Kidney (tissue), 13 donors: ENCODE measurements at regions not wholly inside any gene's neighbourhood (a gene's known extent, or its start where the extent isn't known, plus 50 kb on each side); places are given as distances from the start of the nearest gene placed in this dataset.

Source experiments
- DNase-seq, 5 donors: peaks; one replicate each; pipeline ENCODE4 v3.0.0-alpha.2; 2013 to 2020
- FAIRE-seq: peaks from 2 replicates; lab custom pipeline; 2012; peaks lifted over from hg19 to GRCh38; lab: Jason Lieb, UNC
- H3K27ac ChIP-seq, 2 donors: one replicate each; pipeline ENCODE4 v1.7.0; 2013; ENCODE audit warnings: low read depth in 2 of 2, low read length in 2 of 2, inconsistent platforms in 1 of 2
- H3K27me3 ChIP-seq: one replicate; pipeline ENCODE4 v1.7.1; 2013; ENCODE audit warnings: low read length, inconsistent platforms; ENCODE audit not compliant: control insufficient read depth, insufficient read depth
- H3K36me3 ChIP-seq, 3 donors: one replicate each; pipeline versions ENCODE4 v1.7.0 to v1.7.1; 2013; ENCODE audit warnings: low read length in 3 of 3, control low read depth in 1 of 3, inconsistent platforms in 1 of 3; ENCODE audit not compliant: insufficient read depth in 3 of 3, control insufficient read depth in 2 of 3
- H3K4me1 ChIP-seq, 3 donors: one replicate each; pipeline versions ENCODE4 v1.7.0 to v1.7.1; 2013; ENCODE audit warnings: low read length in 3 of 3, inconsistent platforms in 1 of 3, low read depth in 1 of 3; ENCODE audit not compliant: control insufficient read depth in 2 of 3, insufficient read depth in 2 of 3
- H3K4me3 ChIP-seq, 3 donors: one replicate each; pipeline versions ENCODE4 v1.7.0 to v1.8.1; 2013; ENCODE audit warnings: low read length in 3 of 3, control low read depth in 1 of 3, inconsistent platforms in 1 of 3
- H3K9ac ChIP-seq, 3 donors: one replicate each; pipeline versions ENCODE4 v1.7.0 to v1.7.1; 2013; ENCODE audit warnings: low read length in 3 of 3, control low read depth in 1 of 3, inconsistent platforms in 1 of 3
- H3K9me3 ChIP-seq, 3 donors: one replicate each; pipeline versions ENCODE4 v1.7.0 to v1.7.1; 2013; ENCODE audit warnings: low read length in 3 of 3, control low read depth in 1 of 3, inconsistent platforms in 1 of 3; ENCODE audit not compliant: control insufficient read depth in 2 of 3, insufficient read depth in 1 of 3
- intact Hi-C: fragments of 100-400 bp; cut with DNase I; formaldehyde crosslinking; loops from one replicate; pipeline ENCODE4 v1.11.1; 2022
- TF ChIP-seq, protein P1 (sequence below): IDR thresholded peaks from 3 replicates; pipeline ENCODE4 v1.5.1; 2012; ENCODE audit warnings: mild to moderate bottlenecking, moderate library complexity, borderline replicate concordance; ENCODE audit not compliant: insufficient read depth; ENCODE audit errors: extremely low read depth
- donor health status: control.
- donor health status: control.
- donor health status: control.
- donor health status: control.
- donor health status: control.
- donor health status: DM: yes; HTN: yes; CAD: no.
- donor health status: Normal renal cell carcinoma (clear cell type).

DNA sequence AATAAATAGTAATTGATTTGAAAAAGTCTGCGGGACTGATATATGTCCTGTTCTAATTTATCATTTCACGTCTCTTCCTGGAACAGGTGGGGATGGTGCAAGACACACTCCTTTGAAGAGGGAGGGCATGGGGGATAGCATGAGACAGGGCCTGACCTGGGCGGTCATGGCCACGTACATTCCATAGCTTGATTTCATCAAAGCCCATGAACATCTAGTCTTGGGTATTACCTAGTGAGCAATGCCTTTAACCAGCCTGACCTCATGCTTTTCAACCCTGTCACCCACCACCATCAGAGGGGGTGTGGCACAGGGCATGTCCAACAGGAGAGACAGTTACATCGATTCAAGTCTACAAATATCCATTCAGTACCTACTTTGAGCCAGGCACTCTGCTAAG is 52.3 kb upstream of the HOPX start:
- Histone ChIP-seq H3K27ac (no peak overlapping the region), H3K4me3 (no peak overlapping the region), H3K9ac (no peak overlapping the region), H3K36me3 (no peaks in the 10 kb centered on the region), H3K9me3 (no peaks in the 10 kb centered on the region), H3K27me3 (no peaks in the 10 kb centered on the region), H3K4me1 (no peaks in the 10 kb centered on the region)
- FAIRE-seq (no peak), DNase-seq (no peak)
- intact Hi-C loops, result no loop called here
- TF ChIP-seq, protein P1, sequence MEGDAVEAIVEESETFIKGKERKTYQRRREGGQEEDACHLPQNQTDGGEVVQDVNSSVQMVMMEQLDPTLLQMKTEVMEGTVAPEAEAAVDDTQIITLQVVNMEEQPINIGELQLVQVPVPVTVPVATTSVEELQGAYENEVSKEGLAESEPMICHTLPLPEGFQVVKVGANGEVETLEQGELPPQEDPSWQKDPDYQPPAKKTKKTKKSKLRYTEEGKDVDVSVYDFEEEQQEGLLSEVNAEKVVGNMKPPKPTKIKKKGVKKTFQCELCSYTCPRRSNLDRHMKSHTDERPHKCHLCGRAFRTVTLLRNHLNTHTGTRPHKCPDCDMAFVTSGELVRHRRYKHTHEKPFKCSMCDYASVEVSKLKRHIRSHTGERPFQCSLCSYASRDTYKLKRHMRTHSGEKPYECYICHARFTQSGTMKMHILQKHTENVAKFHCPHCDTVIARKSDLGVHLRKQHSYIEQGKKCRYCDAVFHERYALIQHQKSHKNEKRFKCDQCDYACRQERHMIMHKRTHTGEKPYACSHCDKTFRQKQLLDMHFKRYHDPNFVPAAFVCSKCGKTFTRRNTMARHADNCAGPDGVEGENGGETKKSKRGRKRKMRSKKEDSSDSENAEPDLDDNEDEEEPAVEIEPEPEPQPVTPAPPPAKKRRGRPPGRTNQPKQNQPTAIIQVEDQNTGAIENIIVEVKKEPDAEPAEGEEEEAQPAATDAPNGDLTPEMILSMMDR, result no peak

DNA sequence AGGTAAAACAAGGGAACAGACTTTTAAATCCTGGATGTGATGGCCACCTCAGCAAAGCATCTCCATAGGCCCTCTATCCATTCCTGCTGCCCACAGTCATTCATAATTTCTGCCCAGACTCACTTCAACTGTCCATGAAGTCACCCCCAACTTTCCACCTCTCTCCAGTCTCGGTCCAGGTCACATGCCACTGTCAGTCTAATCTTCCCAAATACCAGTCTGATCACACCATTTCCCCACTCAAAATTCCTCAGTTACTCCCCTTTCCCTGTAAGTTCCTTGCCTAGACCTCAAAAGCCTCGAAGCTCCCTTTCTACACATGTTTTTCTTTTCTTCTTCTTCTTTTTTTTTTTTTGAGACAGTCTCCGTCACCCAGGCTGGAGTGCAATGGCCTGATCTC is 51.2 kb upstream of the HOPX start:
- FAIRE-seq, result no peak

GRCh38 chr4:56731857-56732256 is 50.8 kb upstream of the HOPX start:
- FAIRE-seq (no peak), DNase-seq (no peak)
- Histone ChIP-seq H3K4me3 (no peak overlapping the region), H3K9me3 (no peaks in the 10 kb centered on the region), H3K4me1 (no peaks in the 10 kb centered on the region), H3K27me3 (no peaks in the 10 kb centered on the region), H3K36me3 (no peaks in the 10 kb centered on the region), H3K9ac (no peak overlapping the region), H3K27ac (no peak overlapping the region)
- TF ChIP-seq, protein P1, result no peak
- intact Hi-C loops, result no loop called here

More for the DNA sequence above, 51.2 kb upstream of the HOPX start:
- Histone ChIP-seq H3K27ac (no peak overlapping the region), H3K4me3 (no peak overlapping the region), H3K4me1 (no peaks in the 10 kb centered on the region), H3K9ac (no peak overlapping the region), H3K36me3 (no peaks in the 10 kb centered on the region), H3K27me3 (no peaks in the 10 kb centered on the region), H3K9me3 (no peaks in the 10 kb centered on the region)
- no peak for DNase-seq
- intact Hi-C loops, result no loop called here
- TF ChIP-seq, protein P1, result no peak
